ENCODE measurements at regions not wholly inside any gene's neighbourhood (a gene's known extent, or its start where the extent isn't known, plus 50 kb on each side); places are given as distances from the start of the nearest gene placed in this dataset.

GRCh38 chr12:66733321-66733720, 54.4 kb upstream of the GRIP1 start:
- no peak overlapping the region for H3K4me3 ChIP-seq
- no peak for DNase-seq
- H3K9me3 ChIP-seq = no peaks in the 10 kb centered on the region
- no peaks in the 10 kb centered on the region for H3K27me3 ChIP-seq
- no peaks in the 10 kb centered on the region for H3K36me3 ChIP-seq
- TF ChIP-seq, protein P1, sequence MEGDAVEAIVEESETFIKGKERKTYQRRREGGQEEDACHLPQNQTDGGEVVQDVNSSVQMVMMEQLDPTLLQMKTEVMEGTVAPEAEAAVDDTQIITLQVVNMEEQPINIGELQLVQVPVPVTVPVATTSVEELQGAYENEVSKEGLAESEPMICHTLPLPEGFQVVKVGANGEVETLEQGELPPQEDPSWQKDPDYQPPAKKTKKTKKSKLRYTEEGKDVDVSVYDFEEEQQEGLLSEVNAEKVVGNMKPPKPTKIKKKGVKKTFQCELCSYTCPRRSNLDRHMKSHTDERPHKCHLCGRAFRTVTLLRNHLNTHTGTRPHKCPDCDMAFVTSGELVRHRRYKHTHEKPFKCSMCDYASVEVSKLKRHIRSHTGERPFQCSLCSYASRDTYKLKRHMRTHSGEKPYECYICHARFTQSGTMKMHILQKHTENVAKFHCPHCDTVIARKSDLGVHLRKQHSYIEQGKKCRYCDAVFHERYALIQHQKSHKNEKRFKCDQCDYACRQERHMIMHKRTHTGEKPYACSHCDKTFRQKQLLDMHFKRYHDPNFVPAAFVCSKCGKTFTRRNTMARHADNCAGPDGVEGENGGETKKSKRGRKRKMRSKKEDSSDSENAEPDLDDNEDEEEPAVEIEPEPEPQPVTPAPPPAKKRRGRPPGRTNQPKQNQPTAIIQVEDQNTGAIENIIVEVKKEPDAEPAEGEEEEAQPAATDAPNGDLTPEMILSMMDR (IDR thresholded peaks at IDR 0.05) = no peak
- no peak for TF ChIP-seq POLR2A (IDR thresholded peaks at IDR 0.05)
- WGBS, 2 donors = 73 to 86% methylated on average over 1 of the region's 1 CpG
- intact Hi-C loops (cut with DNase I) = no loop called here
- H3K27ac ChIP-seq = no peak overlapping the region
- H3K4me1 ChIP-seq = no peaks in the 10 kb centered on the region

DNA sequence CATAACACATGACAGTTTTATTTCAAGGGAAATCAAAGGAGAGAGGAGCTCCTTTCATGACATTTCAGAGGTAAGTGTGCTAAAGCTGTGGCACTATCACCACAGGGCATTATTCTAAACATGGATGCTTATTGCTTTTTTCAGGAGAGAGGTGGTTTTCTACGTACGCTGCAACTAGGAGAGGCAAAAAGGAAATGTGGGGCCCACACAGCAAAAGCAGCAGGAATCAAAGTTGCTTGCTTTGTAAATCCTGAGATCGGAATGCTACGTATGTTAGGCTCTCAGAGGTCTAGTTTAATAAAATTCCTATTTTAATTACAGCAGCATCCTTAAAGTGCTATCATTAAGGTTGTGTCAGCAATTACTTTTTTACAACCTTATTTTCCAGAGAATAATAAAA, 55.0 kb upstream of the GRIP1 start:
- Histone ChIP-seq H3K4me3 (no peak overlapping the region), H3K9me3 (no peaks in the 10 kb centered on the region), H3K27me3 (no peaks in the 10 kb centered on the region), H3K27ac (no peak overlapping the region), H3K4me1 (no peaks in the 10 kb centered on the region), H3K36me3 (no peaks in the 10 kb centered on the region)
- WGBS, 2 donors = 86 to 87% methylated on average over 4 of the region's 4 CpGs
- no peak for TF ChIP-seq POLR2A (IDR thresholded peaks at IDR 0.05)
- DNase-seq = no peak
- intact Hi-C loops (cut with DNase I) = no loop called here

DNA sequence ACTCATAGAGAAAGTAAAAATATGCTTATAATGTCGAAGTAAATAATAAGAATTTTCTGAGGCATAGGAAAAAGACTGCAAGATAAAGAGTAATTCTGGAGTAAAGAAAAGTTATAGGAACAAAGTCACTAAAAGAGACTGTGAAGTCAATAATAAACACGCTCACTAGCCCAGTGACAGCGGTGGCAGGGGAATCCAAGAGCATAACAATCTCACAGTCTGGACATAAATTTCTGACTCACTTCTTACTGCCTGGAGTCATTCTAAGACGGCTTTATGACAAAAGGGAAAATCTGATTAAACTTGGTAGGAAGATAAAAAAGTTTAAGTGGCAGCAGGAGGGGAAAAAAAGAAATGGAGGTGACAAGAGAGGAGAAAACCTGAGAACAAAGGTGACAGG, 56.4 kb upstream of the GRIP1 start:
- no peak overlapping the region for H3K4me3 ChIP-seq
- H3K9me3 ChIP-seq = no peaks in the 10 kb centered on the region
- no peaks in the 10 kb centered on the region for H3K36me3 ChIP-seq
- TF ChIP-seq, protein P1 (IDR thresholded peaks at IDR 0.05) = no peak
- TF ChIP-seq POLR2A (IDR thresholded peaks at IDR 0.05) = no peak
- no peaks in the 10 kb centered on the region for H3K27me3 ChIP-seq
- WGBS, 2 donors = 58 to 61% methylated on average over 4 of the region's 4 CpGs
- no peak for DNase-seq
- H3K27ac ChIP-seq = no peak overlapping the region
- H3K4me1 ChIP-seq = peaks cover 0 to 6% (median 0%) of the 10 kb centered on the region in 3 donors
- intact Hi-C loops (cut with DNase I) = no loop called here

- Histone ChIP-seq H3K9me3 (no peaks in the 10 kb centered on the region), H3K27ac (no peak overlapping the region), H3K36me3 (no peaks in the 10 kb centered on the region), H3K27me3 (no peaks in the 10 kb centered on the region), H3K4me3 (no peak overlapping the region), H3K4me1 (peaks cover 0 to 9% (median 0%) of the 10 kb centered on the region in 3 donors)
- DNase-seq = no peak
- TF ChIP-seq, protein P1 (IDR thresholded peaks at IDR 0.05) = no peak
- no peak for TF ChIP-seq POLR2A (IDR thresholded peaks at IDR 0.05)
- WGBS, 2 donors = 65 to 73% methylated on average over 4 of the region's 4 CpGs
- intact Hi-C loops (cut with DNase I) = no loop called here
Observed at GRCh38 chr12:66736931-66737330, 58.1 kb upstream of the GRIP1 start.

- intact Hi-C loops (cut with DNase I) = no loop called here
- Histone ChIP-seq H3K27me3 (no peaks in the 10 kb centered on the region), H3K36me3 (no peaks in the 10 kb centered on the region), H3K4me3 (no peak overlapping the region), H3K27ac (no peak overlapping the region), H3K9me3 (no peaks in the 10 kb centered on the region), H3K4me1 (peaks cover 0 to 9% (median 0%) of the 10 kb centered on the region in 3 donors)
- 90% methylated on average over 1 of the region's 1 CpG; no CpG with 5 or more reads in 1 of the 2 donors for WGBS, 2 donors
- TF ChIP-seq, protein P1 (IDR thresholded peaks at IDR 0.05) = no peak
- no peak for TF ChIP-seq POLR2A (IDR thresholded peaks at IDR 0.05)
- DNase-seq = no peak
Observed at GRCh38 chr12:66739266-66739665, 60.4 kb upstream of the GRIP1 start.
